Stomach (tissue), 8 donors: ENCODE measurements at regions not wholly inside any gene's neighbourhood (a gene's known extent, or its start where the extent isn't known, plus 50 kb on each side); places are given as distances from the start of the nearest gene placed in this dataset.

ENCODE experiments used
- DNase-seq, 2 donors: peaks; one replicate each; pipeline versions ENCODE4 v3.0.0 to v3.0.0-alpha.2; 2013 to 2019
- H3K27ac ChIP-seq, 5 donors: fragments of 200-600 bp in 4 of 5; sonication (generic) in 4 of 5; one replicate each; pipeline ENCODE4 v1.5.1; 2013 to 2019; ENCODE audit warnings: mild to moderate bottlenecking in 1 of 5, moderate library complexity in 1 of 5
- H3K27me3 ChIP-seq, 3 donors: fragments of 200-600 bp; sonication (generic); one replicate each; pipeline ENCODE4 v1.5.1; 2017 to 2019; ENCODE audit warnings: mixed run types in 1 of 3
- H3K36me3 ChIP-seq, 4 donors: fragments of 200-600 bp; sonication (generic); 1 replicate in 3 of 4; 2 replicates in 1 of 4; pipeline ENCODE4 v1.5.1; 2016 to 2019
- H3K4me1 ChIP-seq, 4 donors: fragments of 200-600 bp; sonication (generic); one replicate each; pipeline ENCODE4 v1.5.1; 2016 to 2019
- H3K4me3 ChIP-seq, 4 donors: fragments of 200-600 bp; sonication (generic) in 3 of 4; one replicate each; pipeline ENCODE4 v1.5.1; 2016 to 2019; ENCODE audit warnings: mild to moderate bottlenecking in 1 of 4
- H3K9me3 ChIP-seq, 4 donors: fragments of 200-600 bp; sonication (generic); one replicate each; pipeline ENCODE4 v1.5.1; 2016 to 2019
- POLR2A ChIP-seq, 4 donors: fragments of 450-650 bp; IDR thresholded peaks; one replicate each; pipeline ENCODE4 v1.6.1; 2016; ENCODE audit warnings: antibody characterized with exemption in 4 of 4, control low read depth in 2 of 4, mild to moderate bottlenecking in 1 of 4, moderate library complexity in 1 of 4
- POLR2AphosphoS5 ChIP-seq, 3 donors: sonication (generic); formaldehyde crosslinking; IDR thresholded peaks; one replicate each; pipeline ENCODE4 v1.6.1; 2016; ENCODE audit warnings: antibody characterized with exemption in 3 of 3
- WGBS, 5 donors: extraction: QIAGEN DNeasy Blood & Tissue Kit in 3 of 5; methylation state at CpG; one replicate each; pipeline versions ENCODE4 v1.1.5 to v1.1.7; 2013 to 2018; 5-methylcytosine and 5-hydroxymethylcytosine counted together
- intact Hi-C: fragments of 100-400 bp; cut with DNase I; formaldehyde crosslinking; loops from one replicate; pipeline ENCODE4 v1.15.1; 2023; ENCODE audit warnings: low total_unique reads
- donor health status: healthy with polysubstance abuse.
- donor health status: Bipolar disorder and iron deficiency.
- donor health status: healthy.

GRCh38 chr3:197349368-197349767 is 51.0 kb upstream of the DLG1 start:
- no peak overlapping the region for H3K27ac ChIP-seq
- H3K36me3 ChIP-seq, result no peaks in the 10 kb centered on the region
- H3K27me3 ChIP-seq, result no peaks in the 10 kb centered on the region
- WGBS, 5 donors, result 80 to 91% (median 87%) methylated on average over 8 of the region's 8 CpGs
- intact Hi-C loops, result no loop called here
- H3K4me1 ChIP-seq, result peaks cover 0 to 24% (median 15%) of the 10 kb centered on the region in 4 donors
- H3K9me3 ChIP-seq, result no peaks in the 10 kb centered on the region
- no peak for TF ChIP-seq POLR2AphosphoS5 (IDR thresholded peaks at IDR 0.05)
- no peak for TF ChIP-seq POLR2A (IDR thresholded peaks at IDR 0.05)
- H3K4me3 ChIP-seq, result no peak overlapping the region
- no peak for DNase-seq
